ENCODE measurements at regions not wholly inside any gene's neighbourhood (a gene's known extent, or its start where the extent isn't known, plus 50 kb on each side); places are given as distances from the start of the nearest gene placed in this dataset.

DNA sequence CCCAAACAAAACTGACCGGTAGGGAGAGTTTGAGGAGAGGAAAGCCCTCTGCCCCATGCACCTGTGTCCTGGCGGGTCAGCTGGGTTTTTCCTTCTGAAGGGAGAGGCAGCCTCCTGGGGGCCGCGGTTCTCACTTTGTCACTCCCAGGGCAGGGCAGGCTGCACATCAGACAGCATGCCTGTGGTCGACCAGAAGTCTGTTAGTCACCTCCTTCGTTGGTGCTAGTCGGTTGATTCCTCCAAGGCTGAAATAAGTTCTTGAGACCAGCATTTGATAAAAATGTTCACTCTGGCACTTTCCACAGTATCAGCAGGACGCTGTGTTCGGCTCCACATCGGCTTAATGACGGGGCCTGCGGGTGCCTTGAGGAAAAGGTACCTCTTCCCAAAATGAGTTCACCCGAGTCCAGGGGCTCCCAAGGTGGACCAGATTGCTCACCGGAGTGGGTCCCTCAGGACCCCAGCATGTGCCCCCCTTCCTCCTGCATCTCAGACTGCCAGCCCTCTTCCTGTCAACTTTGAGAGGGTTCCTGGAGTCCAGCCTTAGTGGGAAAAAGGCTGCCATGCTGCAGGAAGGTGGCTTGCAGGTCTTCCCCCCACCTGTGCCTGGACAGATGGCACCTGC, 373.7 kb upstream of the B3GAT1 start:
- TF ChIP-seq CTCF (IDR thresholded peaks at IDR 0.05; ENCODE audit: borderline replicate concordance, control extremely low read depth, extremely low read depth, insufficient read depth, missing control alignments) = no peak
- in situ Hi-C loops (cut with MboI; ENCODE audit: low sequenced_read_pairs, unreplicated experiment) = no loop called here
- no peak for DNase-seq (ENCODE audit: low spot score)

GRCh38 chr11:134785059-134785458, 373.0 kb upstream of the B3GAT1 start:
- in situ Hi-C loops (cut with MboI; ENCODE audit: low sequenced_read_pairs, unreplicated experiment) = no loop called here
- TF ChIP-seq CTCF (IDR thresholded peaks at IDR 0.05; ENCODE audit: borderline replicate concordance, control extremely low read depth, extremely low read depth, insufficient read depth, missing control alignments) = no peak
- DNase-seq (ENCODE audit: low spot score) = no peak

GRCh38 chr11:134784568-134784967, 372.5 kb upstream of the B3GAT1 start:
- TF ChIP-seq CTCF (IDR thresholded peaks at IDR 0.05; ENCODE audit: borderline replicate concordance, control extremely low read depth, extremely low read depth, insufficient read depth, missing control alignments) = no peak
- DNase-seq (ENCODE audit: low spot score) = no peak
- in situ Hi-C loops (cut with MboI; ENCODE audit: low sequenced_read_pairs, unreplicated experiment) = no loop called here

- no peak for TF ChIP-seq CTCF (IDR thresholded peaks at IDR 0.05; ENCODE audit: borderline replicate concordance, control extremely low read depth, extremely low read depth, insufficient read depth, missing control alignments)
- in situ Hi-C loops (cut with MboI; ENCODE audit: low sequenced_read_pairs, unreplicated experiment) = no loop called here
- no peak for DNase-seq (ENCODE audit: low spot score)
Measured at GRCh38 chr11:134784046-134784445, 372.0 kb upstream of the B3GAT1 start.

- in situ Hi-C loops (cut with MboI; ENCODE audit: low sequenced_read_pairs, unreplicated experiment) = no loop called here
- no peak for TF ChIP-seq CTCF (IDR thresholded peaks at IDR 0.05; ENCODE audit: borderline replicate concordance, control extremely low read depth, extremely low read depth, insufficient read depth, missing control alignments)
- DNase-seq (ENCODE audit: low spot score) = no peak
Measured at GRCh38 chr11:134783234-134783633, 371.2 kb upstream of the B3GAT1 start.

GRCh38 chr11:134781380-134781866, 369.4 kb upstream of the B3GAT1 start:
- in situ Hi-C loops (cut with MboI; ENCODE audit: low sequenced_read_pairs, unreplicated experiment) = no loop called here
- DNase-seq (ENCODE audit: low spot score) = no peak
- no peak for TF ChIP-seq CTCF (IDR thresholded peaks at IDR 0.05; ENCODE audit: borderline replicate concordance, control extremely low read depth, extremely low read depth, insufficient read depth, missing control alignments)

All from GM13976 (cell line).